Endothelial cell of umbilical vein (primary cell): ENCODE measurements at regions not wholly inside any gene's neighbourhood (a gene's known extent, or its start where the extent isn't known, plus 50 kb on each side); places are given as distances from the start of the nearest gene placed in this dataset.

Experiments
- BruUV-seq: library from RNA; stranded (reverse); fragments of 400-500 nt; replicated peaks from 2 replicates; lab custom pipeline; 2021; lab: Mats Ljungman, UMichigan
- CTCF ChIA-PET: fragments of 300-600, 350-600 bp; sonication (Branson Sonifier 250); formaldehyde crosslinking; loops from one replicate; lab custom pipeline; 2021; ENCODE audit warnings: antibody characterized with exemption, inconsistent platforms; lab: Charles Lee
- POLR2A ChIA-PET: fragments of 300-600, 350-600 bp; sonication (Branson Sonifier 250); formaldehyde crosslinking; loops from one replicate; lab custom pipeline; 2021; ENCODE audit warnings: antibody characterized with exemption, inconsistent platforms; lab: Charles Lee
- DNase-seq: peaks from one replicate; pipeline ENCODE4 v3.0.0-alpha.2; 2011; ENCODE audit warnings: low read depth, low spot score
- FAIRE-seq: peaks from 2 replicates; lab custom pipeline; 2011; peaks lifted over from hg19 to GRCh38; lab: Jason Lieb, UNC
- H2AFZ ChIP-seq: 2 replicates; pipeline ENCODE4 v1.6.0; 2012; ENCODE audit warnings: low read depth, low read length, control low read depth, inconsistent platforms
- H3K27ac ChIP-seq: 2 replicates; pipeline ENCODE4 v1.5.1; 2011; ENCODE audit warnings: low read depth, mild to moderate bottlenecking, control low read depth, low read length, moderate library complexity; ENCODE audit not compliant: insufficient read depth
- H3K27me3 ChIP-seq, 2 experiments: 2 replicates each; pipeline versions ENCODE4 v1.6.0 to v1.6.1; 2011; ENCODE audit warnings: low read length in 2 of 2, mixed read lengths in 1 of 2; ENCODE audit not compliant: control insufficient read depth in 2 of 2, insufficient read depth in 2 of 2
- H3K36me3 ChIP-seq, 2 experiments: 2 replicates in 1 of 2; 3 replicates in 1 of 2; pipeline ENCODE4 v1.5.1; 2011; ENCODE audit warnings: low read length in 2 of 2, mild to moderate bottlenecking in 1 of 2, moderate library complexity in 1 of 2; ENCODE audit not compliant: control insufficient read depth in 2 of 2, insufficient read depth in 2 of 2; ENCODE audit errors: extremely low read depth in 1 of 2
- H3K4me1 ChIP-seq: 3 replicates; pipeline ENCODE4 v1.5.1; 2011; ENCODE audit warnings: mild to moderate bottlenecking, low read length; ENCODE audit not compliant: control insufficient read depth, insufficient read depth; ENCODE audit errors: extremely low read depth
- H3K4me2 ChIP-seq: 2 replicates; pipeline ENCODE4 v1.6.1; 2011; ENCODE audit warnings: low read length, control low read depth, mixed read lengths; ENCODE audit not compliant: insufficient read depth
- H3K4me3 ChIP-seq, 3 experiments: fragments of 200-600 bp in 1 of 3; sonication (generic), shearing (Covaris generic) in 1 of 3; replicated peaks in 1 of 3; 2 replicates each; pipeline ENCODE4 v1.5.1; 2011 to 2016; ENCODE audit warnings: control low read depth in 3 of 3, low read length in 3 of 3, mild to moderate bottlenecking in 2 of 3, inconsistent platforms in 1 of 3, low read depth in 1 of 3, moderate library complexity in 1 of 3; ENCODE audit not compliant: insufficient read depth in 1 of 3
- H3K79me2 ChIP-seq: 2 replicates; pipeline ENCODE4 v1.6.0; 2012; ENCODE audit warnings: low read length, inconsistent platforms; ENCODE audit not compliant: control insufficient read depth, insufficient read depth
- H3K9ac ChIP-seq: replicated peaks from 2 replicates; pipeline ENCODE3; 2011; ENCODE audit warnings: low read length, control low read depth; ENCODE audit not compliant: insufficient read depth; ENCODE audit errors: extremely low read depth
- H3K9me1 ChIP-seq: replicated peaks from 3 replicates; pipeline ENCODE4 v1.6.0; 2011; ENCODE audit warnings: mild to moderate bottlenecking, low read length; ENCODE audit not compliant: control insufficient read depth, insufficient read depth; ENCODE audit errors: extremely low read depth
- H3K9me3 ChIP-seq: replicated peaks from 2 replicates; pipeline ENCODE4 v1.5.1; 2012; ENCODE audit warnings: low read length, inconsistent platforms; ENCODE audit not compliant: control insufficient read depth, insufficient read depth
- H4K20me1 ChIP-seq: replicated peaks from 2 replicates; pipeline ENCODE3; 2011; ENCODE audit warnings: mild to moderate bottlenecking, low read length; ENCODE audit not compliant: control insufficient read depth, insufficient read depth; ENCODE audit errors: extremely low read depth
- CTCF ChIP-seq, 2 donors: IDR thresholded peaks; 1 replicate in 1 of 2; 2 replicates in 1 of 2; pipeline ENCODE4 v1.5.1; 2011; ENCODE audit warnings: low read length in 2 of 2, mild to moderate bottlenecking in 2 of 2, moderate library complexity in 2 of 2, control low read depth in 1 of 2, inconsistent platforms in 1 of 2, low read depth in 1 of 2; ENCODE audit not compliant: insufficient read depth in 1 of 2; ENCODE audit errors: extremely low read depth in 1 of 2
- EZH2 ChIP-seq: IDR thresholded peaks from 2 replicates; pipeline ENCODE4 v1.6.1; 2012; ENCODE audit warnings: borderline replicate concordance, low read depth, mild to moderate bottlenecking, moderate library complexity, low read length, inconsistent platforms; ENCODE audit not compliant: severe bottlenecking
- GATA2 ChIP-seq: IDR thresholded peaks from 2 replicates; pipeline ENCODE4 v1.7.0; 2011; ENCODE audit warnings: low read depth, mild to moderate bottlenecking, moderate library complexity, mixed read lengths, low read length; ENCODE audit not compliant: insufficient read length, insufficient read depth
- JUN ChIP-seq: IDR thresholded peaks from 2 replicates; pipeline ENCODE4 v1.6.1; 2011; ENCODE audit warnings: borderline replicate concordance, low read depth; ENCODE audit not compliant: insufficient read length, insufficient read depth
- MAX ChIP-seq: IDR thresholded peaks from 2 replicates; pipeline ENCODE4 v1.6.1; 2011; ENCODE audit not compliant: insufficient read depth, insufficient read length
- MYC ChIP-seq: IDR thresholded peaks from one replicate; pipeline ENCODE4 v1.6.1; 2011; ENCODE audit warnings: mild to moderate bottlenecking, low read depth, low read length
- POLR2AphosphoS5 ChIP-seq: IDR thresholded peaks from 2 replicates; pipeline ENCODE4 v1.6.1; 2012; ENCODE audit warnings: low read depth, mild to moderate bottlenecking, control low read depth, low read length, moderate library complexity; ENCODE audit not compliant: insufficient read depth
- dilution Hi-C: fragments of 300-500 bp; cut with MboI; formaldehyde crosslinking; loops from one replicate; pipeline ENCODE4 v1.15.0; 2019; ENCODE audit warnings: low sequenced_read_pairs; ENCODE audit not compliant: extremely low pct_ligation_motif_present
- intact Hi-C: fragments of 100-400 bp; cut with micrococcal nuclease; formaldehyde crosslinking; loops from one replicate; pipeline ENCODE4 v1.10.0; 2022

GRCh38 chr6:144661116-144661806 is 376.1 kb downstream of the UTRN start:
- no peaks in the 10 kb centered on the region for H3K36me3 ChIP-seq
- ChIA-PET POLR2A (no interaction called here), CTCF (interaction anchor here (1.4 to 1.5 kb wide), 2 partner anchors 11 to 14 kb away, joined by 3 to 5 read pairs; no protein-coding TSS in a partner anchor)
- H4K20me1 ChIP-seq, result peaks cover 1% of the 10 kb centered on the region
- no peak overlapping the region for H3K4me3 ChIP-seq
- no peak for FAIRE-seq
- no peaks in the 10 kb centered on the region for H3K27me3 ChIP-seq
- TF ChIP-seq JUN (no peak), MYC (no peak), POLR2AphosphoS5 (no peak), GATA2 (no peak), MAX (no peak), EZH2 (no peak)
- H3K4me2 ChIP-seq, result no peak overlapping the region
- no peak overlapping the region for H3K9ac ChIP-seq
- H3K79me2 ChIP-seq, result no peaks in the 10 kb centered on the region
- peaks cover 3% of the 10 kb centered on the region for H3K9me1 ChIP-seq
- no TSS peak for BruUV-seq
- dilution Hi-C loops, result no loop called here
- H3K4me1 ChIP-seq, result peaks cover 2% of the 10 kb centered on the region
- DNase-seq, result no peak
- no peak overlapping the region for H3K27ac ChIP-seq
- intact Hi-C loops, result no loop called here
- no peak overlapping the region for H2AFZ ChIP-seq
- H3K9me3 ChIP-seq, result no peaks in the 10 kb centered on the region

- no peaks in the 10 kb centered on the region for H3K27me3 ChIP-seq
- H3K9ac ChIP-seq, result no peak overlapping the region
- intact Hi-C loops (no loop called here), dilution Hi-C loops (no loop called here)
- H3K9me1 ChIP-seq, result peaks cover 3% of the 10 kb centered on the region
- POLR2A ChIA-PET, result no interaction called here
- FAIRE-seq (no peak), DNase-seq (no peak)
- no TSS peak for BruUV-seq
- H3K36me3 ChIP-seq, result no peaks in the 10 kb centered on the region
- TF ChIP-seq MAX, result no peak
- no peak for TF ChIP-seq CTCF (IDR thresholded peaks at IDR 0.05; ENCODE audit: extremely low read depth in 1 of 2, insufficient read depth in 1 of 2, low read depth in 1 of 2, low read length in 2 of 2)
- no peak for TF ChIP-seq GATA2
- no peaks in the 10 kb centered on the region for H3K79me2 ChIP-seq
- H3K4me2 ChIP-seq, result no peak overlapping the region
- no peak overlapping the region for H2AFZ ChIP-seq
- no peaks in the 10 kb centered on the region for H3K9me3 ChIP-seq
- no peak overlapping the region for H3K27ac ChIP-seq
- CTCF ChIA-PET, result no interaction called here
- no peak overlapping the region for H3K4me3 ChIP-seq
- peaks cover 3% of the 10 kb centered on the region for H4K20me1 ChIP-seq
- H3K4me1 ChIP-seq, result peaks cover 2% of the 10 kb centered on the region
These were observed 377.8 kb downstream of the UTRN start for GRCh38 chr6:144662812-144663365.
